SK-N-SH (cell line): ENCODE measurements at regions not wholly inside any gene's neighbourhood (a gene's known extent, or its start where the extent isn't known, plus 50 kb on each side); places are given as distances from the start of the nearest gene placed in this dataset.

Experiments used
- CTCF ChIA-PET: fragments of 300-600, 350-600 bp; formaldehyde crosslinking; extraction: SDS; loops from one replicate; lab custom pipeline; 2021; lab: Yijun Ruan, JAX
- POLR2A ChIA-PET: fragments of 350-600 bp; sonication (Branson Sonifier 250); formaldehyde crosslinking; extraction: SDS; loops from one replicate; lab custom pipeline; 2020; ENCODE audit warnings: antibody characterized with exemption, inconsistent platforms; lab: Yijun Ruan, JAX
- DNase-seq: peaks from one replicate; pipeline ENCODE4 v3.0.0; 2012
- H2AFZ ChIP-seq: fragments of 200-600 bp; sonication (generic); 2 replicates; pipeline ENCODE4 v1.8.1; 2016; ENCODE audit warnings: antibody characterized with exemption, mild to moderate bottlenecking, low read depth
- H3F3A ChIP-seq: fragments of 200-600 bp; sonication (generic); replicated peaks from 2 replicates; pipeline ENCODE3; 2016; ENCODE audit warnings: antibody characterized with exemption, mild to moderate bottlenecking; ENCODE audit not compliant: insufficient read depth
- H3K27ac ChIP-seq, 2 experiments: fragments of 200-500 bp in 1 of 2; fragments of 200-600 bp in 1 of 2; sonication (Bioruptor generic) in 1 of 2; sonication (generic), shearing (Covaris generic) in 1 of 2; 2 replicates each; pipeline versions ENCODE4 v1.5.1 to v1.6.1; 2014 to 2016; ENCODE audit warnings: low read depth in 2 of 2, inconsistent platforms in 1 of 2, low read length in 1 of 2, mild to moderate bottlenecking in 1 of 2, mixed read lengths in 1 of 2
- H3K27me3 ChIP-seq: fragments of 200-600 bp; sonication (generic), shearing (Covaris generic); 2 replicates; pipeline ENCODE4 v1.6.1; 2016; ENCODE audit warnings: mixed run types; ENCODE audit not compliant: insufficient read depth
- H3K36me3 ChIP-seq, 2 experiments: fragments of 200-500 bp in 1 of 2; fragments of 200-600 bp in 1 of 2; sonication (Bioruptor generic) in 1 of 2; sonication (generic) in 1 of 2; replicated peaks in 1 of 2; 2 replicates each; pipeline versions ENCODE3 to v1.5.1; 2014 to 2016; ENCODE audit warnings: low read length in 1 of 2, mild to moderate bottlenecking in 1 of 2; ENCODE audit not compliant: insufficient read depth in 2 of 2, control insufficient read depth in 1 of 2
- H3K4me1 ChIP-seq, 2 experiments: fragments of 200-500 bp in 1 of 2; fragments of 200-600 bp in 1 of 2; sonication (Bioruptor generic) in 1 of 2; sonication (generic), shearing (Covaris generic) in 1 of 2; 2 replicates each; pipeline versions ENCODE4 v1.5.1 to v1.6.1; 2014 to 2016; ENCODE audit warnings: low read depth in 1 of 2, low read length in 1 of 2, mixed run types in 1 of 2; ENCODE audit not compliant: insufficient read depth in 2 of 2, control insufficient read depth in 1 of 2
- H3K4me2 ChIP-seq: fragments of 200-600 bp; sonication (generic), shearing (Covaris generic); 2 replicates; pipeline ENCODE4 v1.6.1; 2017; ENCODE audit warnings: mixed run types
- H3K4me3 ChIP-seq, 2 experiments: fragments of 200-500 bp in 1 of 2; fragments of 200-600 bp in 1 of 2; sonication (Bioruptor generic) in 1 of 2; sonication (generic), shearing (Covaris generic) in 1 of 2; 2 replicates each; pipeline versions ENCODE4 v1.5.1 to v1.8.1; 2014 to 2016; ENCODE audit warnings: low read depth in 2 of 2, inconsistent platforms in 1 of 2, low read length in 1 of 2, mild to moderate bottlenecking in 1 of 2, mixed read lengths in 1 of 2, moderate library complexity in 1 of 2
- H3K79me2 ChIP-seq: fragments of 200-600 bp; sonication (generic); 2 replicates; pipeline ENCODE4 v1.8.1; 2017; ENCODE audit warnings: mild to moderate bottlenecking; ENCODE audit not compliant: insufficient read depth
- H3K9ac ChIP-seq: fragments of 200-600 bp; sonication (generic); 2 replicates; pipeline ENCODE4 v1.6.1; 2017; ENCODE audit warnings: mixed run types
- H3K9me2 ChIP-seq: fragments of 200-600 bp; sonication (generic); 2 replicates; pipeline ENCODE4 v1.6.1; 2017; ENCODE audit warnings: mixed run types
- H3K9me3 ChIP-seq: fragments of 200-600 bp; sonication (generic); 2 replicates; pipeline ENCODE4 v1.6.1; 2017; ENCODE audit warnings: mixed run types, mild to moderate bottlenecking, moderate library complexity
- H4K20me1 ChIP-seq: fragments of 200-600 bp; sonication (generic); 2 replicates; pipeline ENCODE4 v1.6.1; 2017; ENCODE audit warnings: mild to moderate bottlenecking, mixed run types; ENCODE audit not compliant: insufficient read depth
- EP300 ChIP-seq, 2 experiments: IDR thresholded peaks; 2 replicates each; pipeline versions ENCODE4 v1.4.0 to v1.6.1; 2012; ENCODE audit warnings: borderline replicate concordance in 1 of 2, low read depth in 1 of 2, low read length in 1 of 2
- NFIC ChIP-seq: IDR thresholded peaks from 2 replicates; pipeline ENCODE4 v1.4.0; 2012; ENCODE audit warnings: borderline replicate concordance
- NRF1 ChIP-seq: IDR thresholded peaks from 2 replicates; pipeline ENCODE4 v1.6.1; 2012; ENCODE audit warnings: low read depth, mild to moderate bottlenecking, low read length
- POLR2AphosphoS5 ChIP-seq: IDR thresholded peaks from 2 replicates; pipeline ENCODE4 v1.6.1; 2012; ENCODE audit warnings: low read depth, low read length
- RXRA ChIP-seq: IDR thresholded peaks from 2 replicates; pipeline ENCODE4 v1.4.0; 2012; ENCODE audit warnings: low read depth, mild to moderate bottlenecking, borderline replicate concordance
- WGBS: methylation state at CpG from one replicate; pipeline ENCODE4 v1.1.6; 2017; ENCODE audit warnings: low lambda C conversion rate; 5-methylcytosine and 5-hydroxymethylcytosine counted together
- TF ChIP-seq, protein P1 (sequence below): IDR thresholded peaks from 2 replicates; pipeline ENCODE4; 2012
- TF ChIP-seq, protein P2 (sequence below): fragments of 200-600 bp; sonication (generic); IDR thresholded peaks from 2 replicates; pipeline ENCODE4 v1.6.1; 2017; ENCODE audit warnings: antibody characterized with exemption, mild to moderate bottlenecking, moderate library complexity

DNA sequence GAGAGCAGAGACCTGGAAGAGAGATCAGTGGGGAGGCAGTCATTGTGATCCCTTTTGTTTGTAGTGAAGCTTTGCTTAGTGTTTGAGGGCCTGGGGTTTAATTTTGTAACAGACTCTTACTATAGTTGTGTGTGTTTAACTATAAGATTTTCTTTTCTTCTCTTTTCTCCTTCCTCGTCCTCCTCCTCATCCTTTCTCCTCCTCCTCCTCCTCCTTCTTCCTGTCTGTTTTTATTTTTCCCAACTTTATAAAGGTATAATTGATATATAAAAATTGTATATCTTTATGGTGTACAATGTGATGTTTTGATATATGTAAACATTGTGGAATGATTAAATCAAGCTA lies 71.2 kb upstream of the MACF1 start:
- Histone ChIP-seq H3K4me3 (no peak overlapping the region), H2AFZ (no peak overlapping the region), H3K36me3 (no peaks in the 10 kb centered on the region), H3F3A (peaks cover 32% of the 10 kb centered on the region), H3K9ac (no peak overlapping the region; the same call in 1 of the 2 replicates), H3K27ac (peak overlapping the region; percentile 64 to 94; a peak in 3 of 4 replicates), H3K4me1 (peaks cover 16 to 45% of the 10 kb centered on the region in 2 experiments), H3K27me3 (no peaks in the 10 kb centered on the region), H4K20me1 (peaks cover 7% of the 10 kb centered on the region), H3K4me2 (peak overlapping the region; percentile 13; the same call in 1 of the 2 replicates), H3K9me3 (no peaks in the 10 kb centered on the region), H3K9me2 (no peaks in the 10 kb centered on the region), H3K79me2 (peaks cover 92% of the 10 kb centered on the region)
- TF ChIP-seq, protein P1, sequence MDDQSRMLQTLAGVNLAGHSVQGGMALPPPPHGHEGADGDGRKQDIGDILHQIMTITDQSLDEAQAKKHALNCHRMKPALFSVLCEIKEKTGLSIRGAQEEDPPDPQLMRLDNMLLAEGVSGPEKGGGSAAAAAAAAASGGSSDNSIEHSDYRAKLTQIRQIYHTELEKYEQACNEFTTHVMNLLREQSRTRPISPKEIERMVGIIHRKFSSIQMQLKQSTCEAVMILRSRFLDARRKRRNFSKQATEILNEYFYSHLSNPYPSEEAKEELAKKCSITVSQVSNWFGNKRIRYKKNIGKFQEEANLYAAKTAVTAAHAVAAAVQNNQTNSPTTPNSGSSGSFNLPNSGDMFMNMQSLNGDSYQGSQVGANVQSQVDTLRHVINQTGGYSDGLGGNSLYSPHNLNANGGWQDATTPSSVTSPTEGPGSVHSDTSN, result no peak
- 0 out of 4 replicates have a peak, but pooled peaks of 1 of the 2 experiments have one; percentile 12 for TF ChIP-seq EP300 (IDR thresholded peaks at IDR 0.05; ENCODE audit: borderline replicate concordance in 1 of 2, low read depth in 1 of 2, low read length in 1 of 2)
- 86% methylated on average over 1 of the region's 1 CpG for WGBS
- ChIA-PET CTCF (interaction anchor here (1.0 to 5.5 kb wide), 7 partner anchors 9 to 125 kb away, joined by 3 to 46 read pairs (median 5); no protein-coding TSS in a partner anchor), POLR2A (interaction anchor here (0.7 kb wide), 1 partner anchor 13 kb away, joined by 4 read pairs; no protein-coding TSS in a partner anchor)
- DNase-seq, result no peak

DNA sequence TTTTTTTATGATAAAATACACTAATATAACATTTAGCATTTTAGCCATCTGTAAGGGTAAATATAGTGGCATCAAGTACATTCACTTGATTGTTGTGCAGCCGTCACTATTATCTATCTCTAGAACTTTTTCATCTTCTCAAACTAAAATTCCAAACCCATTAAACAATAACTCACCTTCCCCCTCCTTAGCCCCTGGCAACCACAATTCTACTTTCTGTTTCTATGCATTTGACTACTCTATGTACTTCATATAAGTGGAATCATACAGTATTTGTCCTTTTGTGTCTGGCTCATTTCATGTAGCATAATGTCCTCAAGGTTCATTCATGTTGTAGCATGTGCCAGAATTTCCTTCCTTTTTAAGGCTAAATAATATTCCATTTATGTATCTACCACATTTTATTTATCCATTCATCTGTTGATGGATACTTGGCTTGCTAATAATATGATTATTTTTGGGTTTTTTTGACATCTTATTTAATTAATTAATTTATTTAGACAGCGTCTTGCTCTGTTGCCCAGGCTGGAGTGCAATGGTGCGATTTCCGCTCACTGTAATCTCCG lies 69.6 kb upstream of the MACF1 start:
- no peak overlapping the region for H2AFZ ChIP-seq
- H3K27ac ChIP-seq, result no peak overlapping the region
- WGBS, result 94% methylated on average over 5 of the region's 5 CpGs
- no peak overlapping the region for H3K9ac ChIP-seq
- TF ChIP-seq POLR2AphosphoS5 (no peak), NRF1 (no peak)
- no peak for DNase-seq
- H3K4me2 ChIP-seq, result no peak overlapping the region
- H3K79me2 ChIP-seq, result peaks cover 92% of the 10 kb centered on the region
- H3K9me2 ChIP-seq, result no peaks in the 10 kb centered on the region
- ChIA-PET POLR2A (no interaction called here), CTCF (interaction anchor here (5.5 kb wide), 1 partner anchor 57 kb away, joined by 46 read pairs; no protein-coding TSS in a partner anchor)
- no peaks in the 10 kb centered on the region for H3K27me3 ChIP-seq
- no peaks in the 10 kb centered on the region for H3K9me3 ChIP-seq
- peaks cover 7% of the 10 kb centered on the region for H4K20me1 ChIP-seq
- H3K36me3 ChIP-seq, result no peaks in the 10 kb centered on the region
- H3F3A ChIP-seq, result peaks cover 26% of the 10 kb centered on the region
- peaks cover 12 to 37% of the 10 kb centered on the region in 2 experiments for H3K4me1 ChIP-seq
- H3K4me3 ChIP-seq, result no peak overlapping the region

- POLR2A ChIA-PET, result no interaction called here
- Histone ChIP-seq H3K9me3 (no peaks in the 10 kb centered on the region), H4K20me1 (peaks cover 20% of the 10 kb centered on the region), H3K9me2 (no peaks in the 10 kb centered on the region), H3K27me3 (no peaks in the 10 kb centered on the region), H3K4me1 (peaks cover 12 to 27% of the 10 kb centered on the region in 2 experiments), H3K36me3 (no peaks in the 10 kb centered on the region), H2AFZ (no peak overlapping the region), H3K4me2 (no peak overlapping the region), H3K4me3 (no peak overlapping the region), H3K27ac (no peak overlapping the region), H3K9ac (no peak overlapping the region), H3K79me2 (peaks cover 99% of the 10 kb centered on the region)
- DNase-seq, result no peak
- WGBS, result 85% methylated on average over 2 of the region's 2 CpGs
- no peak for TF ChIP-seq RXRA
- TF ChIP-seq NFIC, result no peak
- TF ChIP-seq, protein P2, sequence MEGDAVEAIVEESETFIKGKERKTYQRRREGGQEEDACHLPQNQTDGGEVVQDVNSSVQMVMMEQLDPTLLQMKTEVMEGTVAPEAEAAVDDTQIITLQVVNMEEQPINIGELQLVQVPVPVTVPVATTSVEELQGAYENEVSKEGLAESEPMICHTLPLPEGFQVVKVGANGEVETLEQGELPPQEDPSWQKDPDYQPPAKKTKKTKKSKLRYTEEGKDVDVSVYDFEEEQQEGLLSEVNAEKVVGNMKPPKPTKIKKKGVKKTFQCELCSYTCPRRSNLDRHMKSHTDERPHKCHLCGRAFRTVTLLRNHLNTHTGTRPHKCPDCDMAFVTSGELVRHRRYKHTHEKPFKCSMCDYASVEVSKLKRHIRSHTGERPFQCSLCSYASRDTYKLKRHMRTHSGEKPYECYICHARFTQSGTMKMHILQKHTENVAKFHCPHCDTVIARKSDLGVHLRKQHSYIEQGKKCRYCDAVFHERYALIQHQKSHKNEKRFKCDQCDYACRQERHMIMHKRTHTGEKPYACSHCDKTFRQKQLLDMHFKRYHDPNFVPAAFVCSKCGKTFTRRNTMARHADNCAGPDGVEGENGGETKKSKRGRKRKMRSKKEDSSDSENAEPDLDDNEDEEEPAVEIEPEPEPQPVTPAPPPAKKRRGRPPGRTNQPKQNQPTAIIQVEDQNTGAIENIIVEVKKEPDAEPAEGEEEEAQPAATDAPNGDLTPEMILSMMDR, result peak; percentile 27; the same call in 1 of the 2 replicates
- TF ChIP-seq, all 33 proteins: peak for 1
- CTCF ChIA-PET, result interaction anchor here (1.2 to 5.5 kb wide), 3 partner anchors 14 to 55 kb away, joined by 3 to 46 read pairs (median 3); no protein-coding TSS in a partner anchor
- H3F3A ChIP-seq, result peaks cover 11% of the 10 kb centered on the region
These were observed 67.9 kb upstream of the MACF1 start for GRCh38 chr1:39136638-39137037.
